GM23248 (cell line): ENCODE measurements at regions not wholly inside any gene's neighbourhood (a gene's known extent, or its start where the extent isn't known, plus 50 kb on each side); places are given as distances from the start of the nearest gene placed in this dataset.
A peak's percentile ranks its signal among the peaks of the same experiment; 100 is the strongest.

Source experiments
- DNase-seq: peaks from one replicate; pipeline ENCODE4 v3.0.0-alpha.2; 2015
- H2AFZ ChIP-seq: fragments of 200-600 bp; sonication (generic); 2 replicates; pipeline ENCODE4 v1.6.1; 2016; ENCODE audit warnings: antibody characterized with exemption
- H3F3A ChIP-seq: fragments of 200-600 bp; sonication (generic); 2 replicates; pipeline ENCODE4 v1.6.1; 2016; ENCODE audit warnings: mild to moderate bottlenecking, antibody characterized with exemption, mixed run types; ENCODE audit not compliant: insufficient read depth
- H3K27ac ChIP-seq: fragments of 200-600 bp; sonication (generic); 2 replicates; pipeline ENCODE4 v1.5.1; 2016; ENCODE audit warnings: mild to moderate bottlenecking
- H3K27me3 ChIP-seq: fragments of 200-600 bp; sonication (generic); replicated peaks from 2 replicates; pipeline ENCODE4 v1.6.1; 2016; ENCODE audit warnings: mild to moderate bottlenecking; ENCODE audit not compliant: insufficient read depth
- H3K36me3 ChIP-seq: fragments of 200-600 bp; sonication (generic); 2 replicates; pipeline ENCODE4 v1.6.1; 2016; ENCODE audit warnings: low read depth, mild to moderate bottlenecking
- H3K4me1 ChIP-seq: fragments of 200-600 bp; sonication (generic); 2 replicates; pipeline ENCODE4 v1.6.1; 2016; ENCODE audit warnings: mild to moderate bottlenecking; ENCODE audit not compliant: insufficient read depth
- H3K4me2 ChIP-seq: fragments of 200-600 bp; sonication (generic); one replicate; pipeline ENCODE4 v1.6.1; 2016; ENCODE audit warnings: mild to moderate bottlenecking; ENCODE audit not compliant: unreplicated experiment
- H3K4me3 ChIP-seq: fragments of 200-600 bp; sonication (generic); 2 replicates; pipeline ENCODE4 v1.5.1; 2016; ENCODE audit warnings: mild to moderate bottlenecking
- H3K79me2 ChIP-seq: fragments of 200-600 bp; sonication (generic); 2 replicates; pipeline ENCODE4 v1.6.1; 2016; ENCODE audit warnings: mild to moderate bottlenecking; ENCODE audit not compliant: insufficient read depth
- H3K9ac ChIP-seq: fragments of 200-600 bp; sonication (generic); 2 replicates; pipeline ENCODE4 v1.6.1; 2016; ENCODE audit warnings: mild to moderate bottlenecking
- H3K9me2 ChIP-seq: fragments of 200-600 bp; sonication (generic); 2 replicates; pipeline ENCODE4 v1.6.1; 2016; ENCODE audit warnings: mixed run types, mild to moderate bottlenecking, moderate library complexity; ENCODE audit not compliant: insufficient read depth
- H3K9me3 ChIP-seq: fragments of 200-600 bp; sonication (generic); one replicate; pipeline ENCODE4 v1.6.1; 2017; ENCODE audit warnings: low read depth
- H4K20me1 ChIP-seq: fragments of 200-600 bp; sonication (generic); 2 replicates; pipeline ENCODE4 v1.6.0; 2016; ENCODE audit not compliant: insufficient read depth
- EZH2 ChIP-seq: fragments of 200-600 bp; sonication (generic); IDR thresholded peaks from 2 replicates; pipeline ENCODE4 v1.6.1; 2018; ENCODE audit warnings: antibody characterized with exemption, mild to moderate bottlenecking; ENCODE audit not compliant: insufficient read depth, poor library complexity, severe bottlenecking
- EZH2phosphoT487 ChIP-seq: fragments of 200-600 bp; sonication (generic); IDR thresholded peaks from 2 replicates; pipeline ENCODE4 v1.6.1; 2018; ENCODE audit warnings: antibody characterized with exemption, moderate library complexity, mild to moderate bottlenecking, low read depth; ENCODE audit not compliant: insufficient read depth
- WGBS, 2 experiments: methylation state at CpG; one replicate each; pipeline ENCODE4 v1.1.6; 2015 to 2017; ENCODE audit warnings: low lambda C conversion rate in 2 of 2, low coverage in 1 of 2; ENCODE audit errors: missing lambda C conversion rate in 2 of 2; 5-methylcytosine and 5-hydroxymethylcytosine counted together
- in situ Hi-C: fragments of 300-500 bp; cut with MboI; formaldehyde crosslinking; loops from 2 replicates; pipeline ENCODE4 v1.15.0; 2020

DNA sequence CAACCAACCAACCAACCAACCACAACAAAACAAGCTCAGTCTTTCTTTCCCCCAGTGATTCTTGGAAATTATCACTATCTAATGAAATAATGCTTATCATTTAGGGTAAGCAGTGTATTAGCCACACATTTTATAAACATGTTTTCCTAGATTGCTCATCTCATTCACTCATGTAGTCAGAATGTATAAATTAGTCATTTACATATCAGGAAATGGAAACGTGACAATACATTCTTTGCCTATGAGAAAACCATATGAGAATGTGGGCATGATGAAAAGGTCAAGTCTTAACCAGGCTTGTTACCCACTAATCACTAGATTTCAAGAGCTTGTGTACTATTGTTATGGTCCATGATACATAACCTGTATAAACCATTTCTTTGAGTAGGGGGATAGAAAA is 1583.4 kb upstream of the PIK3C3 start:
- Histone ChIP-seq H3K4me3 (no peak overlapping the region), H3K27me3 (no peaks in the 10 kb centered on the region), H3K9ac (no peak overlapping the region), H3K9me2 (no peaks in the 10 kb centered on the region), H3K9me3 (no peaks in the 10 kb centered on the region), H4K20me1 (no peaks in the 10 kb centered on the region), H2AFZ (no peak overlapping the region), H3K4me1 (peaks cover 20% of the 10 kb centered on the region), H3F3A (0 out of 2 replicates have a peak, but pooled peaks cover 16% of the 10 kb centered on the region), H3K4me2 (peak overlapping the region; percentile 37), H3K36me3 (no peaks in the 10 kb centered on the region), H3K79me2 (no peaks in the 10 kb centered on the region), H3K27ac (no peak overlapping the region)
- 0% methylated on average over 1 of the region's 1 CpG for WGBS, 2 experiments
- in situ Hi-C loops, result no loop called here
- DNase-seq, result peak; percentile 82
- no peak for TF ChIP-seq EZH2phosphoT487
- TF ChIP-seq EZH2, result no peak

- no peaks in the 10 kb centered on the region for H3K79me2 ChIP-seq
- TF ChIP-seq EZH2phosphoT487 (no peak), EZH2 (no peak)
- no peak overlapping the region for H3K4me2 ChIP-seq
- H3F3A ChIP-seq, result 0 out of 2 replicates have a peak, but pooled peaks cover 9% of the 10 kb centered on the region
- no peaks in the 10 kb centered on the region for H3K9me3 ChIP-seq
- DNase-seq, result no peak
- no peaks in the 10 kb centered on the region for H3K9me2 ChIP-seq
- H4K20me1 ChIP-seq, result no peaks in the 10 kb centered on the region
- H2AFZ ChIP-seq, result no peak overlapping the region
- no peaks in the 10 kb centered on the region for H3K27me3 ChIP-seq
- H3K27ac ChIP-seq, result no peak overlapping the region
- H3K4me1 ChIP-seq, result peaks cover 16% of the 10 kb centered on the region; the same call in 1 of the 2 replicates
- H3K36me3 ChIP-seq, result no peaks in the 10 kb centered on the region
- WGBS, 2 experiments, result 58 to 60% methylated on average over 2 of the region's 2 CpGs
- no peak overlapping the region for H3K4me3 ChIP-seq
- in situ Hi-C loops, result no loop called here
- no peak overlapping the region for H3K9ac ChIP-seq
Observed at GRCh38 chr18:40367576-40367975, 1587.5 kb upstream of the PIK3C3 start.

DNA sequence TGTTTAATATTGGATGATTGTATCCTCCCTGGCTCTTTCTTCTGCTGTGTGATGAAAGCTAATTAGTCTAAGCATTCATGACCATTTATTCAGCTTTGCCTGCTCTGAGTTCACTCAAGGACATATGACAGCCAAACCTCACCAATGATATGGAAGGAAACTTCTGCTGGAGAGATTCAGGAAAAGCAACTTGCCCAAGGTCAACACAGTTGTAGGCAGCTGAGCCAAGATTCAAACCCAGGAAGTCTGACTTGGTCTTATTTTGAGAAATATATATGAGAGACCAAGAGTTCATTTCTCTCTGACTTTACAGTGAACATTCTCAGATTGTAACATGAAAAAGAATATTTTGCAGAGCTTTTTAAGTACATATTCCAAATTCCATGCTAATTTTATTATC is 1588.5 kb upstream of the PIK3C3 start:
- H3K9ac ChIP-seq, result no peak overlapping the region
- TF ChIP-seq EZH2phosphoT487 (no peak), EZH2 (no peak)
- no peak overlapping the region for H3K4me3 ChIP-seq
- DNase-seq, result no peak
- no peak overlapping the region for H3K4me2 ChIP-seq
- H3K27ac ChIP-seq, result no peak overlapping the region
- no peaks in the 10 kb centered on the region for H4K20me1 ChIP-seq
- H3K27me3 ChIP-seq, result no peaks in the 10 kb centered on the region
- no peaks in the 10 kb centered on the region for H3K79me2 ChIP-seq
- in situ Hi-C loops, result no loop called here
- peaks cover 9% of the 10 kb centered on the region; the same call in 1 of the 2 replicates for H3K4me1 ChIP-seq
- no peaks in the 10 kb centered on the region for H3K36me3 ChIP-seq
- no peak overlapping the region for H2AFZ ChIP-seq
- no peaks in the 10 kb centered on the region for H3K9me3 ChIP-seq
- 0 out of 2 replicates have a peak, but pooled peaks cover 3% of the 10 kb centered on the region for H3F3A ChIP-seq
- H3K9me2 ChIP-seq, result no peaks in the 10 kb centered on the region

DNA sequence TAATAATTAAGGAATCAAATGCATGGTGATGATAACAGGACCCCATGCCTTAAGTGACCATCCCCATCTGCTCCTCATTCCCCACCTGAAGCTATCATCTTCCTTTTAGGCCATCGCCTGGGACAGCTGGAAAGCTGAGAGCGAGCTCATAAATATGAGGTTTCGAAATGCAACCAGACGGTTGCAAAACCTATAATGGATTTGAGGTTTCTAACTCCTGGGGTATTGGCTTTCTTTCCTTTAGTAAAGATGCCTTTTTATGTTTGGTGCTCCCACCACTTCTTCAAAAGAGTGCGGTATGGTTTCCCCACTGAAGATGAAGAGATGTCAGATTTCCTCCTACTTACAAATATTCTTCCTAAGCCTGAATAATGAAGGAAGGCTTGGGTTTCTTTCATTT is 1589.5 kb upstream of the PIK3C3 start:
- no peak overlapping the region for H2AFZ ChIP-seq
- no peaks in the 10 kb centered on the region for H3K79me2 ChIP-seq
- no peaks in the 10 kb centered on the region for H3F3A ChIP-seq
- no peak overlapping the region for H3K4me3 ChIP-seq
- H3K9me3 ChIP-seq, result no peaks in the 10 kb centered on the region
- peaks cover 4% of the 10 kb centered on the region; the same call in 1 of the 2 replicates for H3K4me1 ChIP-seq
- DNase-seq, result peak; percentile 38
- H3K27me3 ChIP-seq, result no peaks in the 10 kb centered on the region
- H3K36me3 ChIP-seq, result no peaks in the 10 kb centered on the region
- in situ Hi-C loops, result no loop called here
- WGBS, 2 experiments, result 53 to 56% methylated on average over 5 of the region's 5 CpGs
- no peaks in the 10 kb centered on the region for H3K9me2 ChIP-seq
- no peak overlapping the region for H3K9ac ChIP-seq
- no peak overlapping the region for H3K27ac ChIP-seq
- TF ChIP-seq EZH2phosphoT487, result no peak
- no peak overlapping the region for H3K4me2 ChIP-seq
- no peaks in the 10 kb centered on the region for H4K20me1 ChIP-seq

DNA sequence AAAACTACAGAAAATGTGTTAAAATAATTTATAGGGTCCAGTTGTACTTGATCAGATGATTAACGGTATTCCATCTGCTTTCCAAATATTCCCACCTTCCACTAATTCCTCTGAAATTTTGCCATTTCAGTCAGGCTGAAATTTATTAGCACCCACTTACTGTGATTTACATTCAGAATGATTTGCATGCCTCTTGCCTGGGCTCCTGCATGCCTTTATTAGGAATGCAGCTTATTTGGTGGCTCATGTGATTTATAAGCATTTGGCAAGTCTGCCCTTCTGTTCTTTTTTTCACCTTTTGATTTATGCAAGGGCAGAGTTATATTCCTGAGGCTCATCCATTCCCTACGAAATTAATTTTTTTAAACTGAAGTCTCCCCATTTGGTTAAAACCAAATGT is 1594.5 kb upstream of the PIK3C3 start:
- H3K4me3 ChIP-seq, result no peak overlapping the region
- no peaks in the 10 kb centered on the region for H3K36me3 ChIP-seq
- no peak for DNase-seq
- H3K9ac ChIP-seq, result no peak overlapping the region
- peaks cover 10% of the 10 kb centered on the region for H3F3A ChIP-seq
- WGBS, 2 experiments, result 52 to 57% methylated on average over 2 of the region's 2 CpGs
- TF ChIP-seq EZH2 (no peak), EZH2phosphoT487 (no peak)
- no peaks in the 10 kb centered on the region for H3K27me3 ChIP-seq
- no peaks in the 10 kb centered on the region for H3K9me2 ChIP-seq
- in situ Hi-C loops, result no loop called here
- H3K4me2 ChIP-seq, result no peak overlapping the region
- H3K79me2 ChIP-seq, result no peaks in the 10 kb centered on the region
- peaks cover 22% of the 10 kb centered on the region for H3K4me1 ChIP-seq
- no peak overlapping the region for H3K27ac ChIP-seq
- no peaks in the 10 kb centered on the region for H3K9me3 ChIP-seq
- no peak overlapping the region for H2AFZ ChIP-seq
- H4K20me1 ChIP-seq, result no peaks in the 10 kb centered on the region
